AG09319 (cell line): ENCODE measurements at regions not wholly inside any gene's neighbourhood (a gene's known extent, or its start where the extent isn't known, plus 50 kb on each side); places are given as distances from the start of the nearest gene placed in this dataset.

Source experiments
- DNase-seq: peaks from one replicate; pipeline ENCODE4 v3.0.0-alpha.2; 2010; ENCODE audit warnings: low read depth; ENCODE audit errors: extremely low read depth
- CTCF ChIP-seq: IDR thresholded peaks from 2 replicates; pipeline ENCODE4 v1.5.1; 2011; ENCODE audit warnings: low read depth, mild to moderate bottlenecking, inconsistent platforms, low read length, moderate library complexity

- no peak for DNase-seq
- no peak for TF ChIP-seq CTCF
Observed at GRCh38 chr11:19327280-19327679, 86.5 kb upstream of the E2F8 start.

GRCh38 chr11:19326499-19326898 lies 85.8 kb upstream of the E2F8 start:
- peak; percentile 47 for TF ChIP-seq CTCF
- no peak for DNase-seq

GRCh38 chr11:19323502-19323901 lies 82.8 kb upstream of the E2F8 start:
- no peak for DNase-seq
- TF ChIP-seq CTCF = peak; percentile 12

- no peak for TF ChIP-seq CTCF
- no peak for DNase-seq
Observed at GRCh38 chr11:19321351-19321750, 80.6 kb upstream of the E2F8 start.

- DNase-seq = no peak
- no peak for TF ChIP-seq CTCF
Observed at GRCh38 chr11:19320827-19321226, 80.1 kb upstream of the E2F8 start.

GRCh38 chr11:19316434-19316833 lies 75.7 kb upstream of the E2F8 start:
- TF ChIP-seq CTCF = no peak
- DNase-seq = no peak

- no peak for DNase-seq
- TF ChIP-seq CTCF = no peak
Observed at GRCh38 chr11:19315511-19315910, 74.8 kb upstream of the E2F8 start.
